HepG2 (cell line): ENCODE measurements at regions not wholly inside any gene's neighbourhood (a gene's known extent, or its start where the extent isn't known, plus 50 kb on each side); places are given as distances from the start of the nearest gene placed in this dataset.

Experiments
- ATAC-seq: fragments of 200-7000 bp; cut with Tn5 transposase; 3 replicates; pipeline ENCODE4 v1.9.1; 2020; ENCODE audit warnings: mild to moderate bottlenecking, moderate library complexity
- BruUV-seq: library from RNA; stranded (reverse); fragments of 400-500 nt; replicated peaks from 2 replicates; lab custom pipeline; 2021; lab: Mats Ljungman, UMichigan
- CTCF ChIA-PET: fragments of 300-600 bp; formaldehyde crosslinking; extraction: SDS; loops from one replicate; lab custom pipeline; 2021; ENCODE audit warnings: low total read pairs, inconsistent platforms, low intra/inter-chr PET ratio; lab: Yijun Ruan, JAX
- POLR2A ChIA-PET: fragments of 350-600 bp; sonication (Branson Sonifier 250); formaldehyde crosslinking; loops from one replicate; lab custom pipeline; 2020; ENCODE audit warnings: antibody characterized with exemption, inconsistent platforms; lab: Yijun Ruan, JAX
- DNase-seq: peaks from one replicate; pipeline ENCODE4 v3.0.0-alpha.2; 2015; ENCODE audit warnings: low spot score
- FAIRE-seq: peaks from 3 replicates; lab custom pipeline; 2011; peaks lifted over from hg19 to GRCh38; lab: Jason Lieb, UNC
- H2AFZ ChIP-seq: one replicate; pipeline ENCODE4 v1.6.1; 2011; ENCODE audit warnings: low read length, inconsistent platforms
- H3K27ac ChIP-seq: fragments of 300-600 bp; 3 replicates; pipeline ENCODE4 v1.8.0; 2011; ENCODE audit warnings: mixed run types, mild to moderate bottlenecking, mixed read lengths, low read length, inconsistent platforms; ENCODE audit not compliant: insufficient read depth; ENCODE audit errors: extremely low read length
- H3K27me3 ChIP-seq, 2 experiments: fragments of 200-600 bp in 1 of 2; 2 replicates in 1 of 2; 3 replicates in 1 of 2; pipeline versions ENCODE4 v1.6.0 to v1.8.0; 2011; ENCODE audit warnings: low read length in 2 of 2, mild to moderate bottlenecking in 2 of 2, moderate library complexity in 2 of 2, inconsistent platforms in 1 of 2; ENCODE audit not compliant: insufficient read depth in 2 of 2, control insufficient read depth in 1 of 2
- H3K36me3 ChIP-seq, 2 experiments: fragments of 200-600 bp in 1 of 2; replicated peaks in 1 of 2; 2 replicates in 1 of 2; 3 replicates in 1 of 2; pipeline versions ENCODE4 v1.5.1 to v1.8.0; 2011; ENCODE audit warnings: low read length in 2 of 2, inconsistent platforms in 1 of 2; ENCODE audit not compliant: insufficient read depth in 2 of 2, control insufficient read depth in 1 of 2
- H3K4me1 ChIP-seq: 2 replicates; pipeline ENCODE4 v1.5.1; 2012; ENCODE audit warnings: low read length, inconsistent platforms; ENCODE audit not compliant: insufficient read depth
- H3K4me2 ChIP-seq: 2 replicates; pipeline ENCODE4 v1.6.0; 2011; ENCODE audit warnings: low read depth, low read length, inconsistent platforms
- H3K4me3 ChIP-seq, 3 experiments: fragments of 200-600 bp in 1 of 3; sonication (generic), shearing (Covaris generic) in 1 of 3; replicated peaks in 1 of 3; 2 replicates each; pipeline ENCODE4 v1.5.1; 2011 to 2016; ENCODE audit warnings: low read length in 3 of 3, inconsistent platforms in 2 of 3, low read depth in 2 of 3, mild to moderate bottlenecking in 2 of 3, control low read depth in 1 of 3, mixed read lengths in 1 of 3; ENCODE audit not compliant: insufficient read depth in 1 of 3
- H3K79me2 ChIP-seq: one replicate; pipeline ENCODE4 v1.6.1; 2011; ENCODE audit warnings: low read length, inconsistent platforms; ENCODE audit not compliant: insufficient read depth
- H3K9ac ChIP-seq: 2 replicates; pipeline ENCODE4 v1.6.0; 2011; ENCODE audit warnings: mild to moderate bottlenecking, low read depth, low read length, inconsistent platforms; ENCODE audit not compliant: insufficient read depth
- H3K9me3 ChIP-seq: 2 replicates; pipeline ENCODE4 v1.5.1; 2012; ENCODE audit warnings: mild to moderate bottlenecking, low read length
- H4K20me1 ChIP-seq: 2 replicates; pipeline ENCODE4 v1.6.0; 2011; ENCODE audit warnings: inconsistent platforms, mild to moderate bottlenecking, low read length, moderate library complexity; ENCODE audit not compliant: insufficient read depth
- KMT2A ChIP-seq: sonication (generic); formaldehyde crosslinking; IDR thresholded peaks from 2 replicates; pipeline ENCODE4 v1.4.0; 2020; ENCODE audit warnings: missing genetic modification reagents
- RERE ChIP-seq: IDR thresholded peaks from 2 replicates; pipeline ENCODE4 v1.6.1; 2016; ENCODE audit warnings: low read depth, missing genetic modification reagents, missing compliant biosample characterization
- ZNF484 ChIP-seq: sonication (generic); formaldehyde crosslinking; IDR thresholded peaks from 2 replicates; pipeline ENCODE4 v1.5.1; 2020; ENCODE audit warnings: mild to moderate bottlenecking, low read depth, missing genetic modification reagents, borderline replicate concordance
- WGBS: methylation state at CpG from one replicate; pipeline ENCODE4 v1.1.6; 2017; ENCODE audit warnings: low lambda C conversion rate; 5-methylcytosine and 5-hydroxymethylcytosine counted together
- in situ Hi-C: cut with HindIII; loops from 2 replicates; pipeline ENCODE4 v1.10.0; 2017; ENCODE audit warnings: low pct_unique_long_range_greater_than_20kb; ENCODE audit not compliant: extremely low pct_ligation_motif_present
- intact Hi-C: fragments of 100-400 bp; cut with micrococcal nuclease; formaldehyde crosslinking; loops from one replicate; pipeline ENCODE4 v1.10.0; 2022; ENCODE audit not compliant: unreplicated experiment

- no peak overlapping the region for H2AFZ ChIP-seq
- no peaks in the 10 kb centered on the region for H3K36me3 ChIP-seq
- in situ Hi-C loops (loop anchor here (10.0 kb wide), 1 partner anchor 453 kb away; no protein-coding TSS in a partner anchor), intact Hi-C loops (loop anchor here (5.0 kb wide), 1 partner anchor 626 kb away; no protein-coding TSS in a partner anchor)
- CTCF ChIA-PET = interaction anchor here (0.6 to 1.7 kb wide), 3 partner anchors 206 to 458 kb away, joined by 3 to 9 read pairs (median 3); no protein-coding TSS in a partner anchor
- no peaks in the 10 kb centered on the region for H4K20me1 ChIP-seq
- FAIRE-seq (no peak), DNase-seq (no peak), ATAC-seq (no peak)
- no peak overlapping the region for H3K4me3 ChIP-seq
- H3K4me2 ChIP-seq = no peak overlapping the region
- H3K27ac ChIP-seq = no peak overlapping the region
- peaks cover 0 to 4% of the 10 kb centered on the region in 2 experiments; a peak in 1 of 5 replicates for H3K27me3 ChIP-seq
- no peaks in the 10 kb centered on the region for H3K9me3 ChIP-seq
- TF ChIP-seq RERE (CRISPR knock-in tag) (no peak), ZNF484 (CRISPR knock-in tag) (no peak), KMT2A (CRISPR knock-in tag) (no peak)
- no peaks in the 10 kb centered on the region for H3K4me1 ChIP-seq
- no peaks in the 10 kb centered on the region for H3K79me2 ChIP-seq
- BruUV-seq = no TSS peak
- WGBS = 28% methylated on average over 7 of the region's 7 CpGs
- POLR2A ChIA-PET = no interaction called here
- no peak overlapping the region for H3K9ac ChIP-seq
Measured at GRCh38 chr15:81481346-81481745, 107.3 kb upstream of the TMC3 start.
